Stimulated activated memory B cell treated with anti-CD40 and anti-IgM and Interleukin-4, amounts not matched to agents 10 μg/mL and 1 μg/mL and 100 μg/mL, for 72 hours (primary cell): ENCODE measurements at regions not wholly inside any gene's neighbourhood (a gene's known extent, or its start where the extent isn't known, plus 50 kb on each side); places are given as distances from the start of the nearest gene placed in this dataset.
"Not testable (repeated sequence)": the region's sequence is repeated elsewhere in the genome, so short reads cannot be mapped to it uniquely, and the experiment has no call there.

Source experiments
- ATAC-seq: fragments of 150-1000 bp; cut with Tn5 transposase; 2 replicates; pipeline ENCODE4 v1.10.0; 2021
- H3K27ac Mint-ChIP-seq: one replicate; pipeline ENCODE4 v1.8.0; 2022; ENCODE audit warnings: mild to moderate bottlenecking, mixed read lengths
- H3K27me3 Mint-ChIP-seq: one replicate; pipeline ENCODE4 v1.8.0; 2022; ENCODE audit warnings: mixed read lengths
- H3K36me3 Mint-ChIP-seq: one replicate; pipeline ENCODE4 v1.8.0; 2022; ENCODE audit warnings: mixed read lengths
- H3K4me1 Mint-ChIP-seq: one replicate; pipeline ENCODE4 v1.8.0; 2022; ENCODE audit warnings: mixed read lengths
- H3K4me3 Mint-ChIP-seq: one replicate; pipeline ENCODE4 v1.8.0; 2022; ENCODE audit warnings: mild to moderate bottlenecking, moderate library complexity, mixed read lengths
- H3K9me3 Mint-ChIP-seq: one replicate; pipeline ENCODE4 v1.8.0; 2022; ENCODE audit warnings: mixed read lengths

GRCh38 chr1:96464522-96464921 is 257.1 kb upstream of the PTBP2 start:
- ATAC-seq: no peak
- Mint-ChIP-seq H3K27me3 (no peaks in the 10 kb centered on the region), H3K4me1 (no peaks in the 10 kb centered on the region), H3K4me3 (no peak overlapping the region), H3K27ac (no peak overlapping the region), H3K36me3 (no peaks in the 10 kb centered on the region), H3K9me3 (no peaks in the 10 kb centered on the region)

- no peak overlapping the region for H3K4me3 Mint-ChIP-seq
- no peaks in the 10 kb centered on the region for H3K36me3 Mint-ChIP-seq
- no peaks in the 10 kb centered on the region for H3K27me3 Mint-ChIP-seq
- H3K4me1 Mint-ChIP-seq: no peaks in the 10 kb centered on the region
- no peak overlapping the region for H3K27ac Mint-ChIP-seq
- ATAC-seq: no peak
- no peaks in the 10 kb centered on the region for H3K9me3 Mint-ChIP-seq
Measured at GRCh38 chr1:96464991-96465390, 256.6 kb upstream of the PTBP2 start.

- Mint-ChIP-seq H3K36me3 (no peaks in the 10 kb centered on the region), H3K4me1 (no peaks in the 10 kb centered on the region), H3K9me3 (no peaks in the 10 kb centered on the region), H3K27ac (no peak overlapping the region), H3K4me3 (no peak overlapping the region), H3K27me3 (no peaks in the 10 kb centered on the region)
- no peak for ATAC-seq
Measured at GRCh38 chr1:96465441-96465840, 256.1 kb upstream of the PTBP2 start.

- H3K27me3 Mint-ChIP-seq: no peaks in the 10 kb centered on the region
- H3K36me3 Mint-ChIP-seq: no peaks in the 10 kb centered on the region
- no peak overlapping the region for H3K4me3 Mint-ChIP-seq
- H3K4me1 Mint-ChIP-seq: no peaks in the 10 kb centered on the region
- H3K9me3 Mint-ChIP-seq: no peaks in the 10 kb centered on the region
- no peak overlapping the region for H3K27ac Mint-ChIP-seq
- ATAC-seq: no peak
Measured at GRCh38 chr1:96466842-96467241, 254.7 kb upstream of the PTBP2 start.

- not testable (repeated sequence) for H3K4me3 Mint-ChIP-seq, H3K36me3 Mint-ChIP-seq, H3K4me1 Mint-ChIP-seq, H3K27me3 Mint-ChIP-seq, ATAC-seq, H3K27ac Mint-ChIP-seq, H3K9me3 Mint-ChIP-seq
Measured at GRCh38 chr1:96469726-96470125, 251.9 kb upstream of the PTBP2 start.

GRCh38 chr1:96472471-96472870 is 249.1 kb upstream of the PTBP2 start:
- Mint-ChIP-seq H3K9me3 (no peaks in the 10 kb centered on the region), H3K27ac (no peak overlapping the region), H3K27me3 (no peaks in the 10 kb centered on the region), H3K4me1 (no peaks in the 10 kb centered on the region), H3K36me3 (no peaks in the 10 kb centered on the region), H3K4me3 (no peak overlapping the region)
- ATAC-seq: no peak

- ATAC-seq: no peak
- Mint-ChIP-seq H3K27ac (no peak overlapping the region), H3K9me3 (no peaks in the 10 kb centered on the region), H3K27me3 (no peaks in the 10 kb centered on the region), H3K4me3 (no peak overlapping the region), H3K4me1 (no peaks in the 10 kb centered on the region), H3K36me3 (no peaks in the 10 kb centered on the region)
Measured at GRCh38 chr1:96473791-96474434, 247.7 kb upstream of the PTBP2 start.

GRCh38 chr1:96474985-96475743 is 246.4 kb upstream of the PTBP2 start:
- Mint-ChIP-seq H3K4me3 (no peak overlapping the region), H3K27ac (no peak overlapping the region), H3K9me3 (no peaks in the 10 kb centered on the region), H3K4me1 (no peaks in the 10 kb centered on the region), H3K36me3 (no peaks in the 10 kb centered on the region), H3K27me3 (no peaks in the 10 kb centered on the region)
- no peak for ATAC-seq

GRCh38 chr1:96475903-96476302 is 245.7 kb upstream of the PTBP2 start:
- no peak for ATAC-seq
- no peak overlapping the region for H3K4me3 Mint-ChIP-seq
- no peaks in the 10 kb centered on the region for H3K4me1 Mint-ChIP-seq
- no peaks in the 10 kb centered on the region for H3K27me3 Mint-ChIP-seq
- no peaks in the 10 kb centered on the region for H3K36me3 Mint-ChIP-seq
- peaks cover 4% of the 10 kb centered on the region for H3K9me3 Mint-ChIP-seq
- no peak overlapping the region for H3K27ac Mint-ChIP-seq

GRCh38 chr1:96478228-96478627 is 243.4 kb upstream of the PTBP2 start:
- Mint-ChIP-seq H3K4me3 (no peak overlapping the region), H3K9me3 (peaks cover 4% of the 10 kb centered on the region)

GRCh38 chr1:96481409-96481808 is 240.2 kb upstream of the PTBP2 start:
- Mint-ChIP-seq H3K9me3 (peaks cover 4% of the 10 kb centered on the region), H3K4me3 (no peak overlapping the region), H3K27me3 (no peaks in the 10 kb centered on the region), H3K36me3 (no peaks in the 10 kb centered on the region), H3K27ac (no peak overlapping the region), H3K4me1 (no peaks in the 10 kb centered on the region)
- no peak for ATAC-seq

More at GRCh38 chr1:96478228-96478627, 243.4 kb upstream of the PTBP2 start:
- no peak for ATAC-seq
- no peak overlapping the region for H3K27ac Mint-ChIP-seq
- H3K27me3 Mint-ChIP-seq: no peaks in the 10 kb centered on the region
- H3K36me3 Mint-ChIP-seq: no peaks in the 10 kb centered on the region
- no peaks in the 10 kb centered on the region for H3K4me1 Mint-ChIP-seq

- no peak overlapping the region for H3K27ac Mint-ChIP-seq
- H3K9me3 Mint-ChIP-seq: peaks cover 4% of the 10 kb centered on the region
- H3K4me3 Mint-ChIP-seq: no peak overlapping the region
- no peaks in the 10 kb centered on the region for H3K4me1 Mint-ChIP-seq
- H3K27me3 Mint-ChIP-seq: no peaks in the 10 kb centered on the region
- ATAC-seq: no peak
- no peaks in the 10 kb centered on the region for H3K36me3 Mint-ChIP-seq
Measured at GRCh38 chr1:96482616-96483015, 239.0 kb upstream of the PTBP2 start.

GRCh38 chr1:96487394-96487793 is 234.2 kb upstream of the PTBP2 start:
- H3K36me3 Mint-ChIP-seq: no peaks in the 10 kb centered on the region
- ATAC-seq: no peak
- no peaks in the 10 kb centered on the region for H3K9me3 Mint-ChIP-seq
- H3K4me1 Mint-ChIP-seq: no peaks in the 10 kb centered on the region
- no peak overlapping the region for H3K27ac Mint-ChIP-seq
- H3K4me3 Mint-ChIP-seq: no peak overlapping the region
- no peaks in the 10 kb centered on the region for H3K27me3 Mint-ChIP-seq

GRCh38 chr1:96487971-96488370 is 233.6 kb upstream of the PTBP2 start:
- Mint-ChIP-seq H3K36me3 (no peaks in the 10 kb centered on the region), H3K4me1 (no peaks in the 10 kb centered on the region), H3K9me3 (no peaks in the 10 kb centered on the region), H3K27me3 (no peaks in the 10 kb centered on the region), H3K4me3 (no peak overlapping the region), H3K27ac (no peak overlapping the region)
- ATAC-seq: no peak

GRCh38 chr1:96488777-96489176 is 232.8 kb upstream of the PTBP2 start:
- Mint-ChIP-seq H3K4me3 (no peak overlapping the region), H3K27me3 (no peaks in the 10 kb centered on the region), H3K9me3 (no peaks in the 10 kb centered on the region), H3K27ac (no peak overlapping the region), H3K36me3 (no peaks in the 10 kb centered on the region), H3K4me1 (no peaks in the 10 kb centered on the region)
- ATAC-seq: no peak

- no peak for ATAC-seq
- no peak overlapping the region for H3K4me3 Mint-ChIP-seq
- no peaks in the 10 kb centered on the region for H3K36me3 Mint-ChIP-seq
- H3K27me3 Mint-ChIP-seq: no peaks in the 10 kb centered on the region
- H3K4me1 Mint-ChIP-seq: no peaks in the 10 kb centered on the region
- H3K27ac Mint-ChIP-seq: no peak overlapping the region
- no peaks in the 10 kb centered on the region for H3K9me3 Mint-ChIP-seq
Measured at GRCh38 chr1:96492236-96492635, 229.3 kb upstream of the PTBP2 start.
